ES-I3 (cell line): ENCODE measurements at regions not wholly inside any gene's neighbourhood (a gene's known extent, or its start where the extent isn't known, plus 50 kb on each side); places are given as distances from the start of the nearest gene placed in this dataset.

Experiments used
- H3K36me3 ChIP-seq: 2 replicates; pipeline ENCODE4 v1.6.1; 2013; ENCODE audit warnings: mild to moderate bottlenecking, low read length, control low read depth, moderate library complexity; ENCODE audit not compliant: insufficient read depth
- H3K4me1 ChIP-seq: 2 replicates; pipeline ENCODE4 v1.6.1; 2013; ENCODE audit warnings: mild to moderate bottlenecking, control low read depth, low read length; ENCODE audit not compliant: insufficient read depth
- H3K9ac ChIP-seq: 2 replicates; pipeline ENCODE4 v1.6.1; 2013; ENCODE audit warnings: low read depth, mild to moderate bottlenecking, low read length, moderate library complexity
- H3K9me3 ChIP-seq: 2 replicates; pipeline ENCODE4 v1.6.1; 2013; ENCODE audit warnings: mild to moderate bottlenecking, low read length, moderate library complexity; ENCODE audit not compliant: control insufficient read depth, insufficient read depth

GRCh38 chr6:98759459-98759858 is 74.9 kb upstream of the POU3F2 start:
- Histone ChIP-seq H3K9me3 (no peaks in the 10 kb centered on the region), H3K4me1 (no peaks in the 10 kb centered on the region), H3K9ac (no peak overlapping the region), H3K36me3 (no peaks in the 10 kb centered on the region)

- H3K4me1 ChIP-seq = no peaks in the 10 kb centered on the region
- H3K9ac ChIP-seq = no peak overlapping the region
- no peaks in the 10 kb centered on the region for H3K9me3 ChIP-seq
- no peaks in the 10 kb centered on the region for H3K36me3 ChIP-seq
Measured at GRCh38 chr6:98764373-98764911, 69.9 kb upstream of the POU3F2 start.

GRCh38 chr6:98769546-98769945 is 64.8 kb upstream of the POU3F2 start:
- H3K36me3 ChIP-seq = no peaks in the 10 kb centered on the region
- H3K4me1 ChIP-seq = no peaks in the 10 kb centered on the region
- no peak overlapping the region for H3K9ac ChIP-seq
- no peaks in the 10 kb centered on the region for H3K9me3 ChIP-seq

GRCh38 chr6:98775205-98775604 is 59.2 kb upstream of the POU3F2 start:
- H3K4me1 ChIP-seq = peaks cover 10% of the 10 kb centered on the region; the same call in 1 of the 2 replicates
- H3K9me3 ChIP-seq = no peaks in the 10 kb centered on the region
- H3K36me3 ChIP-seq = no peaks in the 10 kb centered on the region
- H3K9ac ChIP-seq = no peak overlapping the region

GRCh38 chr6:98777762-98778161 is 56.6 kb upstream of the POU3F2 start:
- H3K36me3 ChIP-seq = no peaks in the 10 kb centered on the region
- H3K9ac ChIP-seq = no peak overlapping the region
- H3K4me1 ChIP-seq = peaks cover 10% of the 10 kb centered on the region; the same call in 1 of the 2 replicates
- H3K9me3 ChIP-seq = no peaks in the 10 kb centered on the region

DNA sequence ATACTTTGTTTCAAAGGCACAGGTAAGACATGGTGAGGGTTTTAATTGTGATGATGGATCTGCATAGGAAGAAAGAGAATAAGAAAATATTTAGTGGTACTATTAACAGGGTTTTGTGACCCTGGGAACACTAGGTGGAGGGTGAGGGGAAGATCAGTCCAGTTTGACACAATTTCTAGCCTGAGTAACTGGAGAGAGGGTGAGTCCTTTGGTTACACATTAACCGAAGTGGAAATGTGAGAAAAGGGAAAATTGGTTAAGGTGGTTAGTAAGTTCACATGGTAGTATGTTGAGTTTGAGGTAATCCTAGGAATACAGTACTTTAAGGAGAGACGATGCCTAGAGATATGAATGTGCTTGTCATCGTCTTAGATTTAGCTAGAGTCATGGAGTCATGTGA is 54.8 kb upstream of the POU3F2 start:
- Histone ChIP-seq H3K4me1 (peaks cover 10% of the 10 kb centered on the region; the same call in 1 of the 2 replicates), H3K9ac (no peak overlapping the region), H3K36me3 (no peaks in the 10 kb centered on the region), H3K9me3 (no peaks in the 10 kb centered on the region)

DNA sequence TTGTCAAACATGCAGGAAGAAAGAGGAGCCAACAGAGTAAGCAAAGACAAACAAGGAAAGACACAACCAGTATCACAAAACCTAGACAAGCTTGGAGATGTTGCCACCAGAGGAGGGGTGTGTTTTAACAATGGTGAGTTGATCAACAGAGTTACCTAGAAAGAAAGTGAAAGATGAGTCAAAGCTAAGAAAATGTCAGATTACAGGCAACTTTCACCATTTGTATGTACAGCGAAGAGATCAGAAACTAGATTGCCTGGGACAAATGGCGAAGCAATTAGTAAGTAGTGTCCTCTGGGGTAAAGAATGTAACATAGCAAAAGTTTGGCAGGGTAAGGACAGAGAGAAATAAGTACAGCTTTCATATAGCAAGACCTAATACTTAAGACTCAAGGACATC is 51.6 kb upstream of the POU3F2 start:
- Histone ChIP-seq H3K4me1 (no peaks in the 10 kb centered on the region; the same call in 1 of the 2 replicates), H3K36me3 (no peaks in the 10 kb centered on the region), H3K9ac (no peak overlapping the region), H3K9me3 (no peaks in the 10 kb centered on the region)

GRCh38 chr6:98783578-98783977 is 50.8 kb upstream of the POU3F2 start:
- Histone ChIP-seq H3K36me3 (no peaks in the 10 kb centered on the region), H3K4me1 (peaks cover 4% of the 10 kb centered on the region; the same call in 1 of the 2 replicates), H3K9ac (no peak overlapping the region), H3K9me3 (no peaks in the 10 kb centered on the region)
